ENCODE measurements at regions not wholly inside any gene's neighbourhood (a gene's known extent, or its start where the extent isn't known, plus 50 kb on each side); places are given as distances from the start of the nearest gene placed in this dataset.

DNA sequence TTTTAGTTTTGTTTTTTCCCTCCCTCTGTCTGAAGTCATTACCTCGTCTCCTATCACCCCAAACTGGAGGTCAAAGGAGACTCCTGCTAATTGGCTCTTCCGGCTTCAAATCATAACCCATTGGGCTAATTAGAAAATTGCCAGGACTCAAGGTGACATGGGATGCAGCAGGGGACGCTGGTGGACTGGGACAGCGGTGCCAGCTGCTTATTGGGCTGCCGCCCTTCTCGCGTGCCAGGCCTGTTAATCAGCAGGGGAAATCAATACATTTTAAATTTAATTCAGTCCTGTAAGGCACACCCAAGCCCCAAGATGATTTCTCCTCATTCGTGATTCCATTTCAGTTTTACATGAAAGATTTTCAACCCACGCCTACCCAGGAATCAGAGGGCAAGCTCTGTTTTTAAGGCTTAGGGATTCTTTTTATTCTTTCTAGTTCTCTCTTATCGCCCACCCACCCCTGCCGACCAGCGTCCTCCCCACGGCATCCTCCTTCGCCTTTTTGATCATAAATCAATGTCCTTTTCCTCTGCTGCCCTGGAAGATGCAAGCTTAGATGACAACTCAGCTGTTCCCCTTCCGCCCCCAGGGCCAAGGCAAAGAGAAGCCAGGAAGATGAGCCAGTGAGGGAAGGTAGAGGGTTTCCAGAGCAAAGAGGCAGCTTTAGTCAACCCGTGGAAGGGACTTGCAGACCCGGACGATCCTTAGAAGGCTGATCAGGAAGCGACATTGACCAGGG, 329.6 kb downstream of the UACA start:
- TF ChIP-seq, protein P1, sequence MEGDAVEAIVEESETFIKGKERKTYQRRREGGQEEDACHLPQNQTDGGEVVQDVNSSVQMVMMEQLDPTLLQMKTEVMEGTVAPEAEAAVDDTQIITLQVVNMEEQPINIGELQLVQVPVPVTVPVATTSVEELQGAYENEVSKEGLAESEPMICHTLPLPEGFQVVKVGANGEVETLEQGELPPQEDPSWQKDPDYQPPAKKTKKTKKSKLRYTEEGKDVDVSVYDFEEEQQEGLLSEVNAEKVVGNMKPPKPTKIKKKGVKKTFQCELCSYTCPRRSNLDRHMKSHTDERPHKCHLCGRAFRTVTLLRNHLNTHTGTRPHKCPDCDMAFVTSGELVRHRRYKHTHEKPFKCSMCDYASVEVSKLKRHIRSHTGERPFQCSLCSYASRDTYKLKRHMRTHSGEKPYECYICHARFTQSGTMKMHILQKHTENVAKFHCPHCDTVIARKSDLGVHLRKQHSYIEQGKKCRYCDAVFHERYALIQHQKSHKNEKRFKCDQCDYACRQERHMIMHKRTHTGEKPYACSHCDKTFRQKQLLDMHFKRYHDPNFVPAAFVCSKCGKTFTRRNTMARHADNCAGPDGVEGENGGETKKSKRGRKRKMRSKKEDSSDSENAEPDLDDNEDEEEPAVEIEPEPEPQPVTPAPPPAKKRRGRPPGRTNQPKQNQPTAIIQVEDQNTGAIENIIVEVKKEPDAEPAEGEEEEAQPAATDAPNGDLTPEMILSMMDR (IDR thresholded peaks at IDR 0.05), result no peak
- TF ChIP-seq POLR2A (IDR thresholded peaks at IDR 0.05), result no peak
